Cardiac muscle cell (in vitro differentiated cells and primary cell): ENCODE measurements at regions not wholly inside any gene's neighbourhood (a gene's known extent, or its start where the extent isn't known, plus 50 kb on each side); places are given as distances from the start of the nearest gene placed in this dataset.

Experiments
- DNase-seq, 2 donors: peaks; one replicate each; pipeline versions ENCODE4 v3.0.0 to v3.0.0-alpha.2; 2010 to 2017; ENCODE audit warnings: low read depth in 1 of 2, low spot score in 1 of 2
- H3K27ac ChIP-seq: fragments of 200-600 bp; sonication (generic); 2 replicates; pipeline ENCODE4 v1.5.1; 2016
- H3K27me3 ChIP-seq: fragments of 200-600 bp; sonication (generic); 2 replicates; pipeline ENCODE4 v1.6.0; 2016; ENCODE audit warnings: control low read depth
- H3K36me3 ChIP-seq: fragments of 200-600 bp; sonication (generic); 2 replicates; pipeline ENCODE4 v1.5.1; 2016; ENCODE audit warnings: control low read depth
- H3K4me1 ChIP-seq: fragments of 200-600 bp; sonication (generic); 2 replicates; pipeline ENCODE4 v1.8.1; 2017; ENCODE audit warnings: low read depth, mild to moderate bottlenecking, mixed run types
- H3K4me3 ChIP-seq: fragments of 200-600 bp; sonication (generic); 2 replicates; pipeline ENCODE4 v1.5.1; 2016; ENCODE audit warnings: mild to moderate bottlenecking
- H3K9me3 ChIP-seq: fragments of 200-600 bp; sonication (generic); 2 replicates; pipeline ENCODE4 v1.5.1; 2017; ENCODE audit warnings: low read depth, mild to moderate bottlenecking, control low read depth
- CTCF ChIP-seq: IDR thresholded peaks from 2 replicates; pipeline ENCODE4 v1.5.1; 2012; ENCODE audit warnings: low read depth, mild to moderate bottlenecking, low read length

GRCh38 chr1:222123111-222123510, 381.2 kb upstream of the DUSP10 start:
- Histone ChIP-seq H3K4me1 (no peaks in the 10 kb centered on the region), H3K9me3 (no peaks in the 10 kb centered on the region), H3K27me3 (no peaks in the 10 kb centered on the region), H3K36me3 (no peaks in the 10 kb centered on the region), H3K4me3 (no peak overlapping the region), H3K27ac (no peak overlapping the region)
- no peak for DNase-seq
- TF ChIP-seq CTCF: no peak

- Histone ChIP-seq H3K4me3 (no peak overlapping the region), H3K27ac (no peak overlapping the region), H3K36me3 (no peaks in the 10 kb centered on the region), H3K9me3 (no peaks in the 10 kb centered on the region), H3K27me3 (no peaks in the 10 kb centered on the region), H3K4me1 (no peaks in the 10 kb centered on the region)
- no peak for TF ChIP-seq CTCF
- no peak for DNase-seq
Measured at GRCh38 chr1:222117809-222118208, 375.9 kb upstream of the DUSP10 start.

- no peaks in the 10 kb centered on the region for H3K27me3 ChIP-seq
- H3K27ac ChIP-seq: no peak overlapping the region
- TF ChIP-seq CTCF: no peak
- H3K9me3 ChIP-seq: no peaks in the 10 kb centered on the region
- H3K4me1 ChIP-seq: no peaks in the 10 kb centered on the region
- no peak overlapping the region for H3K4me3 ChIP-seq
- no peaks in the 10 kb centered on the region for H3K36me3 ChIP-seq
- DNase-seq: no peak
Measured at GRCh38 chr1:222114536-222115156, 372.8 kb upstream of the DUSP10 start.

GRCh38 chr1:222109836-222110235, 367.9 kb upstream of the DUSP10 start:
- Histone ChIP-seq H3K27me3 (no peaks in the 10 kb centered on the region), H3K4me3 (no peak overlapping the region), H3K4me1 (peaks cover 27% of the 10 kb centered on the region), H3K36me3 (no peaks in the 10 kb centered on the region), H3K9me3 (no peaks in the 10 kb centered on the region), H3K27ac (no peak overlapping the region)
- no peak for DNase-seq
- no peak for TF ChIP-seq CTCF

GRCh38 chr1:222107975-222108374, 366.1 kb upstream of the DUSP10 start:
- Histone ChIP-seq H3K4me3 (no peak overlapping the region), H3K27me3 (no peaks in the 10 kb centered on the region), H3K9me3 (no peaks in the 10 kb centered on the region), H3K36me3 (no peaks in the 10 kb centered on the region), H3K27ac (no peak overlapping the region), H3K4me1 (peaks cover 36% of the 10 kb centered on the region)
- no peak for TF ChIP-seq CTCF
- no peak for DNase-seq
